SK-MEL-5 (cell line): ENCODE measurements at regions not wholly inside any gene's neighbourhood (a gene's known extent, or its start where the extent isn't known, plus 50 kb on each side); places are given as distances from the start of the nearest gene placed in this dataset.
A peak's percentile ranks its signal among the peaks of the same experiment; 100 is the strongest.

ENCODE experiments used
- DNase-seq: peaks from one replicate; pipeline ENCODE4 v3.0.0-alpha.2; 2016; ENCODE audit warnings: low read depth, low spot score
- in situ Hi-C: cut with HindIII; loops from 2 replicates; pipeline ENCODE4 v1.10.0; 2016; ENCODE audit warnings: low sequenced_read_pairs, high pct_unique_total_duplicates, low pct_unique_long_range_greater_than_20kb
- small RNA-seq, 2 experiments: library from RNA; depleted of rRNA; stranded (forward); fragments of <200 nt; gene quantifications; one replicate each; pipeline ENCODE3, GENCODE V24; 2014

- DNase-seq = no peak
- in situ Hi-C loops = no loop called here
Observed at GRCh38 chr2:144579556-144579955, 59.6 kb upstream of the ZEB2 start.

GRCh38 chr2:144578099-144578498 lies 58.2 kb upstream of the ZEB2 start:
- no peak for DNase-seq
- in situ Hi-C loops = no loop called here

GRCh38 chr2:144572977-144573376 lies 53.1 kb upstream of the ZEB2 start:
- in situ Hi-C loops = no loop called here
- peak; percentile 30 for DNase-seq

GRCh38 chr2:144571770-144572169 lies 51.9 kb upstream of the ZEB2 start:
- in situ Hi-C loops = no loop called here
- no peak for DNase-seq

GRCh38 chr2:144570566-144570965 lies 50.6 kb upstream of the ZEB2 start:
- DNase-seq = no peak
- in situ Hi-C loops = no loop called here

Small RNAs in the stretch of these regions (small RNA-seq; reads per million reads assigned to genes)
- gene RF00019 = 0 reads per million in 2 experiments
- 0 reads per million in 2 experiments for gene RF01992
- gene RNA5SP106 = 0 to 0.29 reads per million in 2 experiments
- gene RNU6-692P = 0 reads per million in 2 experiments
- gene RNU6-715P = 0 reads per million in 2 experiments
- 0 reads per million in 2 experiments for gene RNU7-2P
